ENCODE measurements at regions not wholly inside any gene's neighbourhood (a gene's known extent, or its start where the extent isn't known, plus 50 kb on each side); places are given as distances from the start of the nearest gene placed in this dataset.

DNA sequence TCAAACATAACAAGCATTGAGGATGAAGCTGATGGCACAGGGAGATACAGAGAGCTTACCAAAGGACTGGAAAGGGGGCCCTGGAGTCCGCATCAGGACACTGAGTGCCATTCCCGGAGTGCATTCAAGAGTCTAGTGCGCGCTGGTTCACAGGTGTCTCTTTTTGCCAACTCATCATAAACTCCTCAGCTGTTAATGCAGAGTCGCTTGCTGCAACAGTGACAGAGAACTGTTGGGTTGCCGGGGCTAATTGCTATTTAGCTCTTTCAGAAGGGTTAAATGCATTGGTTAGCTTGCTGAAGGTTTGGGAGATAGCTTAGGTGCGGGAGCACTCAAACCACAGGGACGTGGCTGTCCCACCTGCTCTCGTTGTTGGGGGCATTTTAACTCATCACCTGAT lies 1091.6 kb upstream of the EEF2KMT start:
- DNase-seq (ENCODE audit: low spot score) (no peak), ATAC-seq (ENCODE audit: low read depth) (no peak)
- Histone ChIP-seq H3K9me3 (ENCODE audit: severe bottlenecking) (no peaks in the 10 kb centered on the region), H3K4me1 (ENCODE audit: insufficient read depth, poor library complexity, severe bottlenecking) (no peaks in the 10 kb centered on the region), H3K4me3 (ENCODE audit: severe bottlenecking) (no peak overlapping the region), H3K36me3 (ENCODE audit: low read depth) (no peaks in the 10 kb centered on the region), H3K27ac (ENCODE audit: poor library complexity, severe bottlenecking) (no peak overlapping the region), H3K27me3 (ENCODE audit: insufficient read depth, poor library complexity, severe bottlenecking) (no peaks in the 10 kb centered on the region)
- TF ChIP-seq, protein P1, sequence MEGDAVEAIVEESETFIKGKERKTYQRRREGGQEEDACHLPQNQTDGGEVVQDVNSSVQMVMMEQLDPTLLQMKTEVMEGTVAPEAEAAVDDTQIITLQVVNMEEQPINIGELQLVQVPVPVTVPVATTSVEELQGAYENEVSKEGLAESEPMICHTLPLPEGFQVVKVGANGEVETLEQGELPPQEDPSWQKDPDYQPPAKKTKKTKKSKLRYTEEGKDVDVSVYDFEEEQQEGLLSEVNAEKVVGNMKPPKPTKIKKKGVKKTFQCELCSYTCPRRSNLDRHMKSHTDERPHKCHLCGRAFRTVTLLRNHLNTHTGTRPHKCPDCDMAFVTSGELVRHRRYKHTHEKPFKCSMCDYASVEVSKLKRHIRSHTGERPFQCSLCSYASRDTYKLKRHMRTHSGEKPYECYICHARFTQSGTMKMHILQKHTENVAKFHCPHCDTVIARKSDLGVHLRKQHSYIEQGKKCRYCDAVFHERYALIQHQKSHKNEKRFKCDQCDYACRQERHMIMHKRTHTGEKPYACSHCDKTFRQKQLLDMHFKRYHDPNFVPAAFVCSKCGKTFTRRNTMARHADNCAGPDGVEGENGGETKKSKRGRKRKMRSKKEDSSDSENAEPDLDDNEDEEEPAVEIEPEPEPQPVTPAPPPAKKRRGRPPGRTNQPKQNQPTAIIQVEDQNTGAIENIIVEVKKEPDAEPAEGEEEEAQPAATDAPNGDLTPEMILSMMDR (IDR thresholded peaks at IDR 0.05; ENCODE audit: poor library complexity, severe bottlenecking): no peak

DNA sequence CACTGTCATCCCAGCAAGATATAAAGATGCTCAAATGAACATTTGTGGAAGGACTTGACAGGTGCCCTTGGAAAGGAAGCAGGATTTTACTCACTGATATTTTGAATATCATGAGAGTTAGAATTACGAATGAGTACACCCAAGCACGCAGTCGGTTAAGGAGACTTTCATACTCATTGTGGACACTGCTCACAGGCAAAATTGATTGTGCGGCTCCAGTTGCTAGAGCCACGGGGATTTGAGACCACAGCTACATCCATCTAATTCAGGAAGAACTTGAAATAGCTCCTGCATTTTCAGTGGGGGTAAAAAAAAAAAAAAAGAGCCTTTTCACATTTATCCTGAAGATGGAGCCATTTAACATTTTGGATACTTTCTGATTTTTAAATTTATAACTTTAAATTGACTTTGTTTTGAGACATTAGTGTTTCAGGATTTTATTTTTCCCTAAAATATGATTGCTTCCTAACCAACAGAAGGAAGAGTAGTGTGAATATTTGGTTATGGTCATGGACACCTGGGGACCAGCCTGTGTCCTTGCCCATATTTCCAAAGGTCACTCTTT lies 1080.1 kb upstream of the EEF2KMT start:
- H3K27me3 ChIP-seq (ENCODE audit: insufficient read depth, poor library complexity, severe bottlenecking): no peaks in the 10 kb centered on the region
- DNase-seq (ENCODE audit: low spot score) (no peak), ATAC-seq (ENCODE audit: low read depth) (no peak)
- H3K27ac ChIP-seq (ENCODE audit: poor library complexity, severe bottlenecking): no peak overlapping the region
- H3K36me3 ChIP-seq (ENCODE audit: low read depth): no peaks in the 10 kb centered on the region
- no peaks in the 10 kb centered on the region for H3K4me1 ChIP-seq (ENCODE audit: insufficient read depth, poor library complexity, severe bottlenecking)
- peaks cover 3% of the 10 kb centered on the region for H3K9me3 ChIP-seq (ENCODE audit: severe bottlenecking)
- TF ChIP-seq, protein P1 (IDR thresholded peaks at IDR 0.05; ENCODE audit: poor library complexity, severe bottlenecking): no peak
- H3K4me3 ChIP-seq (ENCODE audit: severe bottlenecking): no peak overlapping the region

DNA sequence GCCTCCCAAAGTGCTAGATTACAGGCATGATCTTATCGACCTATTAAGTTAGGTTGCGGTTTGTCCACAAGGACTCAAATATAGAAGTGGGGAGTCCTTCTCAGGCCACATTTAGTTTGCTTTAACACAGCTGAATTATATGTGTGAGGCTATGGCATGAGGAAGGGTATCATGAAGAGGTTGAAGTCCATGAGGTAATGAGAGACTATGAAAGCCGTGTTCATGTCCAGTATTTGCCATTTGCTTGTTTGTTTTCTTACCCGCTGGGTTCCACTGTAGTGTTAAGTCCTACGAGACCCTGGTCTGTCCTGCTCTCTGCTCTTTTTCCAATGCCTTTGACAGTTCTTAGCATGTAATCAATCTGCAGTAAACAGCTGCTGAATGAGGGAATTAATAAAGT lies 1072.4 kb upstream of the EEF2KMT start:
- no peaks in the 10 kb centered on the region for H3K9me3 ChIP-seq (ENCODE audit: severe bottlenecking)
- no peak overlapping the region for H3K4me3 ChIP-seq (ENCODE audit: severe bottlenecking)
- H3K27me3 ChIP-seq (ENCODE audit: insufficient read depth, poor library complexity, severe bottlenecking): no peaks in the 10 kb centered on the region
- ATAC-seq (ENCODE audit: low read depth): no peak
- H3K4me1 ChIP-seq (ENCODE audit: insufficient read depth, poor library complexity, severe bottlenecking): no peaks in the 10 kb centered on the region
- DNase-seq (ENCODE audit: low spot score): no peak
- TF ChIP-seq, protein P1 (IDR thresholded peaks at IDR 0.05; ENCODE audit: poor library complexity, severe bottlenecking): no peak
- H3K27ac ChIP-seq (ENCODE audit: poor library complexity, severe bottlenecking): no peak overlapping the region
- H3K36me3 ChIP-seq (ENCODE audit: low read depth): no peaks in the 10 kb centered on the region

DNA sequence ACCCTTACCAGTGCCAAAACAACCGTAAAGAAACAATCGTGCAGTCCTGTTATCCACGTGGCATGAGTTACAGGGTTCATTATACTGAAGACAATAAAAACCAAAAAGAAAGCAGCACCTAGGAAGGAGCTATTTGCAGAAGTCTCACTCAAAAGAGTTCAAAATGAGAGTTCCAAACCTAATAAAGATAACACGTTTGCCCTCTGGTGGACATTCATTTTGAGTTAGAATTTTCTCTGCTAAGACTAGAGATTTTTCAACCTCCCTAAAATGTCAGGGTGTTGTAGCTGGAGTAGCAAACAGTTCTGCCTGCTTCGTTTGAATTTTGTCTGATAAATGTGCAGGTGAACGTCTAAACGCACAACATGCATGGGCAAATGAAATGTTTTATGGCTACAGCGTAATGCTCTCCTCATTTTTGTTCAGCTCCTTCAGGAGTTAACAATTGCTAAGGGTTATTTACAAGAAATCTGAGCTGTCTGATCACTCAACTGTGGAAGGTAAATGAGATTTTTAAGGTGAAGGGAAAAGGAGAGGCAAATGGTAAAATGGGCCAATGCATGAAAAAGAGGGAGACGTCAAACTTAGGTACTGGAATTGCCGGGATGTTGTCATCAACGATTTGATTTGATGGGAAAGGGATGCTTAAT lies 1067.9 kb upstream of the EEF2KMT start:
- TF ChIP-seq, protein P1 (IDR thresholded peaks at IDR 0.05; ENCODE audit: poor library complexity, severe bottlenecking): peak; percentile 36
- Histone ChIP-seq H3K36me3 (ENCODE audit: low read depth) (no peaks in the 10 kb centered on the region), H3K27ac (ENCODE audit: poor library complexity, severe bottlenecking) (no peak overlapping the region), H3K27me3 (ENCODE audit: insufficient read depth, poor library complexity, severe bottlenecking) (no peaks in the 10 kb centered on the region), H3K4me3 (ENCODE audit: severe bottlenecking) (no peak overlapping the region), H3K9me3 (ENCODE audit: severe bottlenecking) (no peaks in the 10 kb centered on the region), H3K4me1 (ENCODE audit: insufficient read depth, poor library complexity, severe bottlenecking) (no peaks in the 10 kb centered on the region)
- no peak for ATAC-seq (ENCODE audit: low read depth)
- DNase-seq (ENCODE audit: low spot score): no peak

DNA sequence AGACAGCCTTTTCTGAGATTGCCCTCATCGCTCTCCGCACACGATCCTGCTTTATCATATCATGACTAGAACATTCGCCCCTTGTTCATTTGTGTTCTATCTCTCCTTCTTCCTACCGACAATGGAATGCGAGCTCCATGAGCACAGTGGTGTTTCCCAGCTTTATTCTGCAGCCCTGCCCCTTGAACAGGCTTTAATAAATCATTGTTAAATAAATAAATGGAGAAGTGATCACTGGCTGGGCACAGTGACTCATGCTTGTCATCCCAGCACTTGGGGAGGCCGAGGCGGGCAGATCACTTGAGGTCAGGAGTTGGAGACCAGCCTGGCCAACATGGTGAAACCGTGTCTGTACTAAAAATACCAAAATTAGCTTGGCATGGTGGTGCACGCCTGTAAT lies 1063.3 kb upstream of the EEF2KMT start:
- H3K36me3 ChIP-seq (ENCODE audit: low read depth): no peaks in the 10 kb centered on the region
- DNase-seq (ENCODE audit: low spot score): no peak
- TF ChIP-seq, protein P1 (IDR thresholded peaks at IDR 0.05; ENCODE audit: poor library complexity, severe bottlenecking): no peak
- H3K27ac ChIP-seq (ENCODE audit: poor library complexity, severe bottlenecking): no peak overlapping the region
- no peak overlapping the region for H3K4me3 ChIP-seq (ENCODE audit: severe bottlenecking)
- H3K4me1 ChIP-seq (ENCODE audit: insufficient read depth, poor library complexity, severe bottlenecking): no peaks in the 10 kb centered on the region
- no peak for ATAC-seq (ENCODE audit: low read depth)
- no peaks in the 10 kb centered on the region for H3K9me3 ChIP-seq (ENCODE audit: severe bottlenecking)
- H3K27me3 ChIP-seq (ENCODE audit: insufficient read depth, poor library complexity, severe bottlenecking): no peaks in the 10 kb centered on the region
